ENCODE measurements at regions not wholly inside any gene's neighbourhood (a gene's known extent, or its start where the extent isn't known, plus 50 kb on each side); places are given as distances from the start of the nearest gene placed in this dataset.

GRCh38 chr4:166274136-166274761 is 401.2 kb downstream of the TLL1 start:
- no peak for DNase-seq

DNA sequence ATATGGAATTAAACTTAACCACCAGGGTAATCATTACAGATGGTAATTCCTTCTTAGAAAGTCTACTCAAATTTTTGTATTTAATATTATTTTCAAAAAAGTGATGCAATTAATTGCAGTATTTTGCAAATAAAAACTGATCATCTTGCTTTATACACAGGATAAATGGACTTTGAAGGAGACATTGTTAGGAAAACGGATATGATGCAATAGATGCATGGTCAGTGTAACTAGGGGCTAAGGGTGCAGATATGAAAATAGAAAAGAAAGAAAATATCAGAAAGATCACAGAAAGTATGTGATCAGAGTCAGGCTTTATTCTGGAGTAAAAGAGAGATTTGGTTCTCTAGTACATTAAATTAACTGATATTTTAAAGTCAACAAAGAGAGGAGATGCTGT is 401.7 kb downstream of the TLL1 start:
- no peak for DNase-seq

DNA sequence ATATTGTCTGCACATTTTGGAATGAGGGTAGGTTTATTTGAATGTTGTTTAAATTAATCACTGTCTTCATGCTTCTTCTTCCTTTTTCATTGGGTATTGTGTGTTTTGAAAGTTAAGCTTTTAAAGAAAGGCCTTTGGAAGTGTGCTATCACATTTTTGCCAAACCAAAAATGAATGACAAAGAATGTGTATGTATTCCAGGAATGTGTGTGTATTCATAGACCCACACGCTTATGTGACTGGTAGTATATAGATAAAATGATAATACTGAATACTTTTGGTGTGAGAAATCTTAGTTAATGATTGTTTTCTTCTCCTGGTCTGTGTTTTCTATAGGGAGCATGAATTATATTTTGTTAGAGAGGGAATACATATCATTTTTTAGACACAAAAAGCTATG is 404.4 kb downstream of the TLL1 start:
- no peak for DNase-seq

DNA sequence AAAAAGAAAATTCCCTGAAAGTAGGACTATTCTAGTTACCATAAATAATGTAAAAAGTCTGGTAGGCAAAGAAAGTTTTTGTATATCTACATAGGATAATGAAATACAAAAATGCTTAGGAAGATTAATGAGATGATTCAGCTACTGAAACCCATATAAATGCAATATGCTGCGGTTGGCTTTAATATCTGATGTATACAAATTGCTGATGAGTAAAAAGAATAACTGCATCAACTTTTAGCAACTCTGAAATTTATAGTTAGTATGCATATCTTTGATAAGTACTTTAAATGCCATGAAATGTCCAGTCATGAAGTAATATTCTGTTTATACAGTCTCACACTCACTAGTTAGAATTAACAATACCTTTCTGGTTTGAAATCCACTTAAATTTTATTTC is 404.8 kb downstream of the TLL1 start:
- DNase-seq, result no peak

DNA sequence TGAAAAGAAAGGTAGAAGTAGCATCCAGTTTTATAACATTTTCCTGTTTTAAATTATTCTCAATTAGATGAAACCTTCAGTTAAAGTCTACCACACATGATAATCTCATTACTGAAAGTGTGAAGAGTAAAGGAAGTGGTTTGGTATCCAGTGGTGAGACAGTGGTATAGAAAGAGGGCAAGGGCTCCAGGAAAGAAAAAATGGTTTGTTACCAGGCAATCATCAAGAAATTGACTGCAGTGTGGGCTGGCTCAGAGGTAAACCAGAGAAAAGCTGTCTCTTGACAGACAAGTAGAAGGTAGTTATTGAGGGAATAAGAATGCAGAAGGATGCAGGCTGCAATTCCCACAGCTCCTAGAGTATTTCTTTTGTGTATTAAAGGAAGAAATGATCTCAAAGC is 406.2 kb downstream of the TLL1 start:
- no peak for DNase-seq

- DNase-seq, result no peak
Observed at GRCh38 chr4:166280642-166281041, 407.6 kb downstream of the TLL1 start.

DNA sequence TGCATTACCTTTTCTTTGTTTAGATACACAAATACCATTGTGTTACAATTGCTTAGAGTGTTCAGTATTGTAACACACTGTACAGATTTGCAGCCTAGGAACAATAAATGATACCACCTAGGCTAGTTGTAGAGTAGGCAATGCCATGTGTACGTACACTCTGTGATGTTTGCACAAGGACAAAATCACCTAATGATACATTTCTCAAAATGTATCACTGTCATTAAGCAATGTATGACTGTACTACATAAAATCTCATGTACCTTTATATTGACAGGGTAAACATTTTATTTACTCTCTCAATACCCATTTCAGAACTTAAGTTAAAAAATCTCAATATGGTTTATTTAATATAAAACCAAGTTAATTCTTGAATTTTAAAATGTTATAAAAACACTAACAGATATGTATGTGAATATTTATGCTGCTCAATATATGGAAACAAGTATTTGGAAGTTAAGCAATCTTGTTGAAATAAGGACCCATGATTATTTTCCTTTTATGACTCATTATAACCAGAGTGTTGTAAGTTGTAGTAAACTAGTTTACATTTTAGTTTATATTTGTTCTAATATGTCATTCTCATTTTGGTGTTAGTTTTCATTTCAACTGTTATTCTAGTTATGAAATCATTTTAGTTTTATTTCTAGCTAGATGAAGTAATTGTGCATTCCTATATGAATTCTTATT is 409.2 kb downstream of the TLL1 start:
- no peak for DNase-seq

DNA sequence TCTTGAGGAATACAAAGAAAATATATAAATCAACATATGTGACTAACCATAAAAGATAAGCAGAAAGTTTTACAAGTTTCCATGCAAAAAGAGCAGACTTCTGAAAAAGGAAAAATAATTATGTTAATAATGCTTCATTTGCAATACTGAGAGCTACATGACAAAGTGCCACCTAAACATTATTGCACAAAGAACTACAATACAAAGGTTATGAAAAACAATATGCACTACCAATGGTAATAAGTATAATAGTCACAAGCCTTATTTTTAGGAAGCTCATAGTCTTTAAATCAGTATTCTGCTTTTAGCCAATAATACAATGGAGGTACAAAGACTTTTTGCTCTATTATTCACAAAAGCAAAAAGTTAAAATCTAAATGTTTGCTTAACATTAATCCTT is 411.2 kb downstream of the TLL1 start:
- no peak for DNase-seq

- DNase-seq, result no peak
Observed at GRCh38 chr4:166290426-166290825, 417.4 kb downstream of the TLL1 start.

- DNase-seq, result no peak
Observed at GRCh38 chr4:166293556-166293955, 420.5 kb downstream of the TLL1 start.

- DNase-seq, result no peak
Observed at GRCh38 chr4:166301266-166301665, 428.2 kb downstream of the TLL1 start.

- no peak for DNase-seq
Observed at GRCh38 chr4:166308647-166309046, 435.6 kb downstream of the TLL1 start.

GRCh38 chr4:166309286-166309685 is 436.2 kb downstream of the TLL1 start:
- DNase-seq, result no peak

- no peak for DNase-seq
Observed at GRCh38 chr4:166311169-166311568, 438.1 kb downstream of the TLL1 start.

- no peak for DNase-seq
Observed at GRCh38 chr4:166312166-166312565, 439.1 kb downstream of the TLL1 start.

- DNase-seq, result no peak
Observed at GRCh38 chr4:166314902-166315301, 441.9 kb downstream of the TLL1 start.

- DNase-seq, result no peak
Observed at GRCh38 chr4:166315721-166316467, 442.9 kb downstream of the TLL1 start.

DNA sequence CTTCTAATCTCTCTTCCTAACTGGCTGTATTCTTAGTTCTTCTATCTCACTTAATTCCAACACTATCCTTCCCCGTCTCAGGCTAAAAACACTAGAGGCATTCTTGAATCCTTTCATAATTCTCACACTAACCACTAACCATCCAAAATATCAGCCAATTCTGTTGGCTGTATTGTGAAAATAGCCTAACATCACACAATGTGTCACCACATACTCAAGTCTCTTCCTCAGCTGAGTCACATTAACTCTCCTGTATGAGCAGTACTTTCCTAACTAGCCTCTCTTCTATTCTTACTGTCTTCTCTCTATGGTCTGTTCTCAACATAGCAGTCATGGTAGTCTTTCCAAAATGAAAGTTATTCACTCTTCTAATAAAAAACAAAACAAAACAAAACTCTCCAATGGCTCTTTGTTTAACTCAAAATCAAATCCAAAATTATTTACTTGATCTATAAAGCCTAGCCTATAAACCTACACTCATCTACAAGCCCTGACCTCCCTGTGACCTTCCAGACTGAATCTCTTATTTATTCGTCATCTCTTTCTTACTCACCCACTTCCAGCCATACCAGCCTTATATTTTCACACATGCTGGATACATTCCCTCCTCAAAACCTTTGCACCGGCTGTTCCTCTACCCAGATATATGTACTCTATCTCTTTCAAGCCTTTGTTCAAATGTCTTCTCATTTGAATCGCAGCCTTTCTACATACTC is 445.9 kb downstream of the TLL1 start:
- no peak for DNase-seq

- DNase-seq, result no peak
Observed at GRCh38 chr4:166323250-166323649, 450.2 kb downstream of the TLL1 start.

GRCh38 chr4:166324321-166324720 is 451.3 kb downstream of the TLL1 start:
- no peak for DNase-seq

DNA sequence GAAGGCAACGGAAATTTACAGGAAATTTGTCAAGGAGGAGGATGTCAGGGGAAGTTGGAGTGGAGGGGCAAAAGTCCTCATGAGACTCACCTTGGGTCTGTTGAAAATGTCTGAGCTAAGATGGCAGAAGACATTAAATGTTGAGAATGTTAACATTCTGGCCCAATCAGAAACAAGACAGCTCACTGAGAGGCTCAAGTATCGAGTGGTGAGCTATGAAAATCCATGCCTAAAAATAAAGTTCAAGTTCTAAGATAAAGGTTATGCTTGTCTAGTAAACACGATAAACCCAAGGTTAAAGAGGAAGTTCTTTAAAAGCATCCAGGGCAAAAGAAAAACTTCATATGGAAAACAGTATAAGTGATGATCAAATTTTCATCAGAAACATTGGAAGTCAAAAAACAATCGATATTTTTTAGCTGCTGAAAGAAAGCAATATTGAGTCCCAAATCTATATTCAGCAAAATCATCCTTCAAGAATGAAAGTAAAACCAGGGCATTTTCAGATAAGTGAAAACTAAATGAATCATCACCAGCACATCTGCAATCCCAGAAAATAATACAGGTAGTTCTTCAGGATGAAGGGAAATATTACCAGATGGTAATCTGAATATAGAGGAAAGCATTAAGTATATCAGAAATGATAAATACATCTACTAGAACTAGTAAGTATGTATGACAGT is 462.4 kb downstream of the TLL1 start:
- DNase-seq, result no peak

DNA sequence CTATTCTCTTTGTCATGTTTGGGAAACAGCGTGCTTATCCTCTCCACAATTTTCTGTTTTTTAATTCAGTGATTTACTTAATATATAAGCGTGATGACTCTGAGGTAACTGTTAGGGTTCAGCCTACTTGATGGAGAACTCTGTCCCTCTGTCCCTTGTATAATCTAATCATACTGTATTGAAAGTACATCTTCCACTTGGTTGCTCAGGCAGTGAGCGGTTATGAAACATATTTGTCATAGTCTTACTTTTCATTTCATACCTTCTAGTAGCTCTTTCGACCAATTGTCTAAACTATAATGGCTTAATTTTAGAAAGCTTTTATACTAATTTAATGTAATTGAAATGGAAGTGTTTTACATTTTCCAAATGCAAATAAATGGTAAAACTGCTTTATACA is 469.0 kb downstream of the TLL1 start:
- no peak for DNase-seq

DNA sequence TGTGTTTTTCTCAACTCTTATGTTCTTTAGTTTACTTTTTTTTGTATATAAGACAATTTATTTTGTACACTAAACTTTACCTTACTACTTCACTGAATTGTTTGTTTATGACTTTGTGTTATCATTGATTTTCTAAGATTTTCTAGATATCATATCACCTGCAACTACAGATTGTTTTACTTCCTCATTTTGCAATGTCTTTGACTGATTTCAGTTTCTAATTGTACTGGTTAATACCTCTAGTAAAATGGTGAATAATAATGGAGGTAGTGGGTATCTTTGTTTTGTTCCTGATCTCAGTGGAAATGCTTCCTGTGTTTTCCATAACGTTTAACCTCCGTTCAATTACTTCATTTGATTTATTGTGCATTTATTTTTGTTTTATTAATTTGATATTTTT is 490.2 kb downstream of the TLL1 start:
- no peak for DNase-seq

Measured in T1000 (cell line).